PC-3 (cell line): ENCODE measurements at regions not wholly inside any gene's neighbourhood (a gene's known extent, or its start where the extent isn't known, plus 50 kb on each side); places are given as distances from the start of the nearest gene placed in this dataset.

Experiments used
- ATAC-seq: fragments of 200-7000 bp; cut with Tn5 transposase; 2 replicates; pipeline ENCODE4 v1.9.1; 2020; ENCODE audit warnings: mild to moderate bottlenecking, moderate library complexity
- BruUV-seq: library from RNA; stranded (reverse); fragments of 400-500 nt; replicated peaks from 2 replicates; lab custom pipeline; 2021; lab: Mats Ljungman, UMichigan
- CTCF ChIA-PET: fragments of 300-600 bp; sonication (Branson Sonifier 250); formaldehyde crosslinking; loops from one replicate; lab custom pipeline; 2022; ENCODE audit warnings: antibody characterized with exemption; lab: Charles Lee
- POLR2A ChIA-PET: fragments of 300-600 bp; sonication (Branson Sonifier 250); formaldehyde crosslinking; loops from one replicate; lab custom pipeline; 2022; ENCODE audit warnings: antibody characterized with exemption; ENCODE audit not compliant: unreplicated experiment; lab: Charles Lee
- DNase-seq: peaks from one replicate; pipeline ENCODE4 v3.0.0-alpha.2; 2015
- H2AFZ ChIP-seq: fragments of 300-600 bp; sonication (generic); 2 replicates; pipeline ENCODE4 v1.6.0; 2016; ENCODE audit warnings: antibody characterized with exemption, low read length
- H3F3A ChIP-seq: fragments of 300-600 bp; sonication (generic); one replicate; pipeline ENCODE4 v1.6.0; 2017; ENCODE audit warnings: antibody characterized with exemption, low read length, control low read depth, mild to moderate bottlenecking; ENCODE audit not compliant: unreplicated experiment
- H3K27ac ChIP-seq: fragments of 300-600 bp; sonication (generic); 2 replicates; pipeline ENCODE4 v1.5.1; 2016; ENCODE audit warnings: mild to moderate bottlenecking, low read length
- H3K27me3 ChIP-seq: fragments of 300-600 bp; sonication (generic); 2 replicates; pipeline ENCODE4 v1.6.1; 2016; ENCODE audit warnings: low read length, mixed read lengths
- H3K36me3 ChIP-seq: fragments of 300-600 bp; sonication (generic); 2 replicates; pipeline ENCODE4 v1.6.1; 2016; ENCODE audit warnings: low read depth, mixed run types, low read length, mixed read lengths
- H3K4me1 ChIP-seq: fragments of 300-600 bp; sonication (generic); 2 replicates; pipeline ENCODE4 v1.5.1; 2016; ENCODE audit warnings: low read length; ENCODE audit not compliant: insufficient read depth
- H3K4me2 ChIP-seq: fragments of 300-600 bp; sonication (generic); 2 replicates; pipeline ENCODE4 v1.6.0; 2016; ENCODE audit warnings: low read length
- H3K4me3 ChIP-seq: fragments of 300-600 bp; sonication (generic); 2 replicates; pipeline ENCODE4 v1.5.1; 2016; ENCODE audit warnings: mild to moderate bottlenecking, low read length, mixed read lengths
- H3K79me2 ChIP-seq: fragments of 300-600 bp; sonication (generic); 2 replicates; pipeline ENCODE4 v1.6.1; 2017; ENCODE audit warnings: low read length, mixed read lengths
- H3K9ac ChIP-seq: fragments of 300-600 bp; sonication (generic); 2 replicates; pipeline ENCODE4 v1.6.0; 2016; ENCODE audit warnings: mild to moderate bottlenecking, low read length
- H3K9me2 ChIP-seq: fragments of 300-600 bp; sonication (generic); replicated peaks from 2 replicates; pipeline ENCODE4 v1.6.1; 2016; ENCODE audit warnings: mixed run types, low read length, mixed read lengths
- H3K9me3 ChIP-seq: fragments of 300-600 bp; sonication (generic); 2 replicates; pipeline ENCODE4 v1.6.1; 2016; ENCODE audit warnings: low read length, mixed read lengths
- H4K20me1 ChIP-seq: fragments of 300-600 bp; sonication (generic); 2 replicates; pipeline ENCODE4 v1.6.1; 2016; ENCODE audit warnings: low read length, mixed read lengths
- EZH2 ChIP-seq: fragments of 300-600 bp; sonication (generic); IDR thresholded peaks from one replicate; pipeline ENCODE4 v1.6.1; 2017; ENCODE audit warnings: antibody characterized with exemption, mild to moderate bottlenecking, low read length; ENCODE audit not compliant: unreplicated experiment
- EZH2phosphoT487 ChIP-seq: fragments of 300-600 bp; sonication (generic); IDR thresholded peaks from 2 replicates; pipeline ENCODE4 v1.6.1; 2018; ENCODE audit warnings: mild to moderate bottlenecking, antibody characterized with exemption, low read length, borderline replicate concordance
- intact Hi-C: fragments of 100-400 bp; cut with micrococcal nuclease; formaldehyde crosslinking; loops from 2 replicates; pipeline ENCODE4 v1.9.0; 2023
- TF ChIP-seq, protein P1 (sequence below): fragments of 300-600 bp; sonication (generic); conservative IDR thresholded peaks from 2 replicates; pipeline ENCODE4 v1.5.1; 2017; ENCODE audit warnings: antibody characterized with exemption, low read depth, mild to moderate bottlenecking, low read length

DNA sequence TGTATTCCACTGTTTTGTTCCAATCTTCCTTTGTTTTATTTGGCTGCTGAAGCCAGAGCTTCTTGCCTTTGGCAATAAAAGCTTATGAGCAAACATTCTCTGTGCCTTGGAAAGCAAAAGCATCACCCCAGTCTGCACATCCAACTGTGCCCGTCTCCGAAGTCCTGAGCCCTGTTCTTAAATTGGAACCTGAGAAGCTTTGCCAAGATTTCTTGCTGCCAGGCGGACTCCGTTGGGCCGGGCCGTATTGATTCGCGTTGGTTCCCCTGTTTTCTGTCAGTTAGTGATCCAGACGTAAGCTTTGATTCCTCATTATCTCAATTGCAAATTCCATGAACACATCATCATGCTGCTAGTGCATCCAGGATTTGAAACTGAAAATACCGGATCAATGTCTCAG lies 793.0 kb downstream of the OLFM4 start:
- H3K9ac ChIP-seq = no peak overlapping the region
- H3K27me3 ChIP-seq = no peaks in the 10 kb centered on the region
- no peak overlapping the region for H3K27ac ChIP-seq
- TF ChIP-seq, protein P1, sequence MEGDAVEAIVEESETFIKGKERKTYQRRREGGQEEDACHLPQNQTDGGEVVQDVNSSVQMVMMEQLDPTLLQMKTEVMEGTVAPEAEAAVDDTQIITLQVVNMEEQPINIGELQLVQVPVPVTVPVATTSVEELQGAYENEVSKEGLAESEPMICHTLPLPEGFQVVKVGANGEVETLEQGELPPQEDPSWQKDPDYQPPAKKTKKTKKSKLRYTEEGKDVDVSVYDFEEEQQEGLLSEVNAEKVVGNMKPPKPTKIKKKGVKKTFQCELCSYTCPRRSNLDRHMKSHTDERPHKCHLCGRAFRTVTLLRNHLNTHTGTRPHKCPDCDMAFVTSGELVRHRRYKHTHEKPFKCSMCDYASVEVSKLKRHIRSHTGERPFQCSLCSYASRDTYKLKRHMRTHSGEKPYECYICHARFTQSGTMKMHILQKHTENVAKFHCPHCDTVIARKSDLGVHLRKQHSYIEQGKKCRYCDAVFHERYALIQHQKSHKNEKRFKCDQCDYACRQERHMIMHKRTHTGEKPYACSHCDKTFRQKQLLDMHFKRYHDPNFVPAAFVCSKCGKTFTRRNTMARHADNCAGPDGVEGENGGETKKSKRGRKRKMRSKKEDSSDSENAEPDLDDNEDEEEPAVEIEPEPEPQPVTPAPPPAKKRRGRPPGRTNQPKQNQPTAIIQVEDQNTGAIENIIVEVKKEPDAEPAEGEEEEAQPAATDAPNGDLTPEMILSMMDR = no peak
- TF ChIP-seq EZH2phosphoT487 = no peak
- TF ChIP-seq EZH2 = no peak
- H3K9me3 ChIP-seq = no peaks in the 10 kb centered on the region
- intact Hi-C loops = no loop called here
- DNase-seq (peak; percentile 1), ATAC-seq (peak; percentile 78)
- no peaks in the 10 kb centered on the region for H4K20me1 ChIP-seq
- H3K4me1 ChIP-seq = no peaks in the 10 kb centered on the region
- ChIA-PET CTCF (no interaction called here), POLR2A (interaction anchor here (0.6 kb wide), 1 partner anchor 58 kb away, joined by 4 read pairs; no protein-coding TSS in a partner anchor)
- H3K4me3 ChIP-seq = no peak overlapping the region
- H3K4me2 ChIP-seq = peak overlapping the region; percentile 31; the same call in 1 of the 2 replicates
- no peaks in the 10 kb centered on the region for H3K36me3 ChIP-seq
- no peaks in the 10 kb centered on the region for H3F3A ChIP-seq
- BruUV-seq = no TSS peak
- no peak overlapping the region for H2AFZ ChIP-seq
- no peaks in the 10 kb centered on the region for H3K9me2 ChIP-seq
- no peaks in the 10 kb centered on the region for H3K79me2 ChIP-seq

DNA sequence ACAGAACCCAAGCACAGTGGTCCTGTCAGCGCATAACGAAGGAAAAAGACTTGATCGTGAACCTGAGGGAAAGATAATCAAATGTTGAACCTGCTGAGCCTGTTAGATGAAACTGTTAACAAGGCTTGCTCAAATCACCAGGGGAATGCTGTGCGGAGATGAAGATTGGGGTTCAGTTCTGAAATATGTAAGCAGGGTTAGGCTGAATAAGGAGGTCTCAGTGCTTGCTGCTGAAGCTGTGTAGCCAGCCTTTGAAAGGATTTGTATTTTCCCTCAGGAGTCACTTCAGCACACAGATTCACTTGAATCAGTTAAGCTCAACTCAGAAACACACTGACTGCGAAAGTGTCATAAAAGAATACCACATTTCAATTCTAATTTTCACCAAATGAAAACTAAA lies 793.5 kb downstream of the OLFM4 start:
- Histone ChIP-seq H3K36me3 (no peaks in the 10 kb centered on the region), H3K27me3 (no peaks in the 10 kb centered on the region), H3K79me2 (no peaks in the 10 kb centered on the region), H3K9ac (no peak overlapping the region), H3K9me3 (no peaks in the 10 kb centered on the region), H3K27ac (no peak overlapping the region), H3F3A (no peaks in the 10 kb centered on the region), H3K4me2 (0 out of 2 replicates have a peak overlapping the region, but pooled peaks have one; percentile 31), H3K4me1 (no peaks in the 10 kb centered on the region), H4K20me1 (no peaks in the 10 kb centered on the region), H3K9me2 (no peaks in the 10 kb centered on the region), H2AFZ (no peak overlapping the region), H3K4me3 (no peak overlapping the region)
- DNase-seq (no peak), ATAC-seq (no peak)
- CTCF ChIA-PET = no interaction called here
- no TSS peak for BruUV-seq
- TF ChIP-seq EZH2phosphoT487 (no peak), EZH2 (no peak)
- TF ChIP-seq, protein P1 = no peak
- POLR2A ChIA-PET = no interaction called here
- intact Hi-C loops = no loop called here

DNA sequence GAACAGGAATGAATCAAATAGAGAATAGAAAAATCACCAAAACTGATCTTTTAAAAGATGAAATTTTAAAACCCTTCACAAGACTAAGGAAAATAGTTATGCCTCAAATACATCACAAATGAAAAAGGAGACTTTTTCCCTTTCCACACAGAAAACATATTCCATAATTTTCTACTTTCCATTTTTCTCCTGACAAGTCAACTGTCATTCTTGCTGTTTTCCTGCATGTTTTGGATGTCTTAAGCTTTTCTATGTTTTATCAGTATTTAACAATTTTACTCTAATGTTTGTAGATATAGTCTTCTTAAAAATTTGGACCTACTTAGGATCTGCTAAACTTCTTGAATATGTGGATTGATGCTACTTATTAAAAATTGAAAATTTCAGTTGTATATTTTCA lies 810.8 kb downstream of the OLFM4 start:
- Histone ChIP-seq H3K9ac (no peak overlapping the region), H3K36me3 (no peaks in the 10 kb centered on the region), H3K4me3 (no peak overlapping the region), H3K9me2 (no peaks in the 10 kb centered on the region), H3K27ac (no peak overlapping the region), H3K4me2 (no peak overlapping the region), H3K27me3 (no peaks in the 10 kb centered on the region), H3K4me1 (no peaks in the 10 kb centered on the region), H3K9me3 (0 out of 2 replicates have a peak, but pooled peaks cover 3% of the 10 kb centered on the region), H4K20me1 (no peaks in the 10 kb centered on the region), H2AFZ (no peak overlapping the region), H3F3A (no peaks in the 10 kb centered on the region), H3K79me2 (no peaks in the 10 kb centered on the region)
- ATAC-seq (no peak), DNase-seq (no peak)
- POLR2A ChIA-PET = no interaction called here
- CTCF ChIA-PET = no interaction called here
- intact Hi-C loops = no loop called here
- no peak for TF ChIP-seq EZH2
- TF ChIP-seq, protein P1 = no peak
- no peak for TF ChIP-seq EZH2phosphoT487
- no TSS peak for BruUV-seq
